Psoas muscle (tissue), 7 donors: ENCODE measurements at regions not wholly inside any gene's neighbourhood (a gene's known extent, or its start where the extent isn't known, plus 50 kb on each side); places are given as distances from the start of the nearest gene placed in this dataset.

Source experiments
- ATAC-seq, 4 donors: fragments of 200-7000 bp; cut with Tn5 transposase; one replicate each; pipeline ENCODE4 v1.9.1; 2020; ENCODE audit warnings: moderate library complexity in 3 of 4, mild to moderate bottlenecking in 2 of 4
- DNase-seq, 2 donors: peaks; one replicate each; pipeline ENCODE4 v3.0.0-alpha.2; 2020
- H3K27ac ChIP-seq: fragments of 200-600 bp; one replicate; pipeline ENCODE4 v1.8.0; 2022
- H3K27me3 ChIP-seq, 3 donors: fragments of 200-600 bp in 1 of 3; one replicate each; pipeline versions ENCODE4 v1.6.1 to v1.8.0; 2013 to 2022; ENCODE audit warnings: low read length in 2 of 3, mild to moderate bottlenecking in 2 of 3, moderate library complexity in 1 of 3; ENCODE audit not compliant: insufficient read depth in 3 of 3
- H3K36me3 ChIP-seq, 2 donors: fragments of 200-600 bp in 1 of 2; one replicate each; pipeline versions ENCODE4 v1.6.1 to v1.8.0; 2013 to 2022; ENCODE audit warnings: low read depth in 1 of 2, mild to moderate bottlenecking in 1 of 2, moderate library complexity in 1 of 2; ENCODE audit not compliant: insufficient read depth in 1 of 2
- H3K4me1 ChIP-seq: fragments of 200-600 bp; one replicate; pipeline ENCODE4 v1.8.0; 2022
- H3K4me3 ChIP-seq: fragments of 200-600 bp; one replicate; pipeline ENCODE4 v1.8.0; 2022; ENCODE audit warnings: mild to moderate bottlenecking
- H3K9me3 ChIP-seq: fragments of 200-600 bp; one replicate; pipeline ENCODE4 v1.8.0; 2022
- CTCF ChIP-seq: fragments of 200-600 bp; IDR thresholded peaks from one replicate; pipeline ENCODE4 v1.8.0; 2022; ENCODE audit warnings: antibody characterized with exemption
- WGBS, 3 donors: extraction: QIAGEN DNeasy Blood & Tissue Kit; methylation state at CpG; one replicate each; pipeline versions ENCODE4 v1.1.6 to v1.1.7; 2013; 5-methylcytosine and 5-hydroxymethylcytosine counted together
- intact Hi-C, 2 donors: fragments of 100-400 bp; cut with DNase I; formaldehyde crosslinking; loops; one replicate each; pipeline versions ENCODE4 v1.11.0 to v1.14.2; 2022
- donor health status: healthy with polysubstance abuse.
- donor health status: DM: no; HTN: no; CAD: no; lungs with moderate emphysema.
- donor health status: Bipolar disorder and iron deficiency.
- donor health status: healthy.
- donor health status: DM: yes; HTN: yes; CAD: no.
- donor health status: DM: no; HTN: no; CAD: no.
- donor health status: DM: yes; HTN: yes; CAD: no.

- Histone ChIP-seq H3K4me3 (no peak overlapping the region), H3K27me3 (no peaks in the 10 kb centered on the region), H3K36me3 (no peaks in the 10 kb centered on the region), H3K4me1 (no peaks in the 10 kb centered on the region), H3K9me3 (no peaks in the 10 kb centered on the region), H3K27ac (no peak overlapping the region)
- DNase-seq (no peak), ATAC-seq (no peak)
- 84 to 100% (median 85%) methylated on average over 1 of the region's 1 CpG for WGBS, 3 donors
- intact Hi-C loops = no loop called here
- TF ChIP-seq CTCF = no peak
These were observed 630.4 kb downstream of the PSAT1 start for GRCh38 chr9:78927099-78927940.

GRCh38 chr9:78928625-78929405 is 631.9 kb downstream of the PSAT1 start:
- Histone ChIP-seq H3K9me3 (no peaks in the 10 kb centered on the region), H3K4me3 (no peak overlapping the region), H3K27ac (no peak overlapping the region), H3K4me1 (no peaks in the 10 kb centered on the region), H3K36me3 (no peaks in the 10 kb centered on the region), H3K27me3 (no peaks in the 10 kb centered on the region)
- no peak for ATAC-seq
- no peak for TF ChIP-seq CTCF
- intact Hi-C loops = no loop called here
- DNase-seq = no peak
- WGBS, 3 donors = 53 to 58% (median 55%) methylated on average over 7 of the region's 7 CpGs

- intact Hi-C loops = no loop called here
- ATAC-seq = no peak
- H3K27me3 ChIP-seq = no peaks in the 10 kb centered on the region
- H3K9me3 ChIP-seq = no peaks in the 10 kb centered on the region
- no peak for TF ChIP-seq CTCF
- WGBS, 3 donors = 76 to 87% (median 81%) methylated on average over 2 of the region's 2 CpGs
- H3K27ac ChIP-seq = no peak overlapping the region
- H3K4me3 ChIP-seq = no peak overlapping the region
- no peak for DNase-seq
- H3K4me1 ChIP-seq = no peaks in the 10 kb centered on the region
- H3K36me3 ChIP-seq = no peaks in the 10 kb centered on the region
These were observed 633.4 kb downstream of the PSAT1 start for GRCh38 chr9:78930281-78930680.

- 55 to 63% (median 59%) methylated on average over 4 of the region's 4 CpGs for WGBS, 3 donors
- no peaks in the 10 kb centered on the region for H3K4me1 ChIP-seq
- intact Hi-C loops = no loop called here
- no peak overlapping the region for H3K4me3 ChIP-seq
- DNase-seq = no peak
- H3K27me3 ChIP-seq = no peaks in the 10 kb centered on the region
- ATAC-seq = no peak
- no peak for TF ChIP-seq CTCF
- no peaks in the 10 kb centered on the region for H3K36me3 ChIP-seq
- H3K9me3 ChIP-seq = no peaks in the 10 kb centered on the region
- no peak overlapping the region for H3K27ac ChIP-seq
These were observed 636.1 kb downstream of the PSAT1 start for GRCh38 chr9:78932849-78933627.
